NCI-H82 treated with DMSO at 0.1 percent for 48 hours (cell line): ENCODE measurements at regions not wholly inside any gene's neighbourhood (a gene's known extent, or its start where the extent isn't known, plus 50 kb on each side); places are given as distances from the start of the nearest gene placed in this dataset.

Experiments used
- DNase-seq: peaks from one replicate; lab custom pipeline; 2025; ENCODE audit not compliant: unreplicated experiment; lab: John Stamatoyannopoulos, UW

GRCh38 chr2:236673126-236673822 is 103.6 kb downstream of the ACKR3 start:
- no peak for DNase-seq

GRCh38 chr2:236673823-236674185 is 104.2 kb downstream of the ACKR3 start:
- DNase-seq, result no peak

GRCh38 chr2:236674238-236674637 is 104.6 kb downstream of the ACKR3 start:
- DNase-seq, result no peak

- DNase-seq, result no peak
Measured at GRCh38 chr2:236674646-236675045, 105.0 kb downstream of the ACKR3 start.

- no peak for DNase-seq
Measured at GRCh38 chr2:236675051-236675450, 105.4 kb downstream of the ACKR3 start.

GRCh38 chr2:236675526-236675925 is 105.9 kb downstream of the ACKR3 start:
- DNase-seq, result no peak

- DNase-seq, result no peak
Measured at GRCh38 chr2:236676136-236676873, 106.7 kb downstream of the ACKR3 start.

GRCh38 chr2:236677368-236677767 is 107.7 kb downstream of the ACKR3 start:
- DNase-seq, result no peak

- DNase-seq, result no peak
Measured at GRCh38 chr2:236678307-236678975, 108.8 kb downstream of the ACKR3 start.

GRCh38 chr2:236679884-236680860 is 110.5 kb downstream of the ACKR3 start:
- DNase-seq, result no peak

GRCh38 chr2:236682651-236683422 is 113.2 kb downstream of the ACKR3 start:
- no peak for DNase-seq

GRCh38 chr2:236684504-236685256 is 115.1 kb downstream of the ACKR3 start:
- no peak for DNase-seq

- DNase-seq, result no peak
Measured at GRCh38 chr2:236685361-236685760, 115.7 kb downstream of the ACKR3 start.

GRCh38 chr2:236685979-236686520 is 116.4 kb downstream of the ACKR3 start:
- no peak for DNase-seq

- DNase-seq, result no peak
Measured at GRCh38 chr2:236686561-236686960, 116.9 kb downstream of the ACKR3 start.

- DNase-seq, result no peak
Measured at GRCh38 chr2:236687296-236687965, 117.8 kb downstream of the ACKR3 start.

- DNase-seq, result no peak
Measured at GRCh38 chr2:236688157-236688556, 118.5 kb downstream of the ACKR3 start.

GRCh38 chr2:236688563-236689392 is 119.2 kb downstream of the ACKR3 start:
- DNase-seq, result no peak
